HFFc6 (cell line): ENCODE measurements at regions not wholly inside any gene's neighbourhood (a gene's known extent, or its start where the extent isn't known, plus 50 kb on each side); places are given as distances from the start of the nearest gene placed in this dataset.

Experiments used
- DNase-seq: peaks from one replicate; pipeline ENCODE4 v3.0.0-alpha.2; 2018
- H3K27ac Mint-ChIP-seq: 2 replicates; pipeline ENCODE4 v1.8.0; 2020; ENCODE audit warnings: mild to moderate bottlenecking, mixed read lengths
- H3K27me3 Mint-ChIP-seq: 2 replicates; pipeline ENCODE4 v1.8.0; 2021; ENCODE audit warnings: mild to moderate bottlenecking, moderate library complexity, mixed read lengths; ENCODE audit not compliant: insufficient read depth
- H3K36me3 Mint-ChIP-seq: 2 replicates; pipeline ENCODE4 v1.8.0; 2021; ENCODE audit warnings: low read depth, mixed read lengths
- H3K4me1 Mint-ChIP-seq: 2 replicates; pipeline ENCODE4 v1.8.0; 2020; ENCODE audit warnings: low read depth, mixed read lengths
- H3K4me3 Mint-ChIP-seq: 2 replicates; pipeline ENCODE4 v1.8.0; 2020; ENCODE audit warnings: mild to moderate bottlenecking, moderate library complexity, mixed read lengths
- H3K9me3 Mint-ChIP-seq: 2 replicates; pipeline ENCODE4 v1.8.0; 2020; ENCODE audit warnings: mild to moderate bottlenecking, mixed read lengths
- TF ChIP-seq, protein P1 (sequence below): fragments of 200-600 bp; sonication (generic); IDR thresholded peaks from 2 replicates; pipeline ENCODE4 v1.5.0; 2021; ENCODE audit warnings: antibody characterized with exemption, mild to moderate bottlenecking

DNA sequence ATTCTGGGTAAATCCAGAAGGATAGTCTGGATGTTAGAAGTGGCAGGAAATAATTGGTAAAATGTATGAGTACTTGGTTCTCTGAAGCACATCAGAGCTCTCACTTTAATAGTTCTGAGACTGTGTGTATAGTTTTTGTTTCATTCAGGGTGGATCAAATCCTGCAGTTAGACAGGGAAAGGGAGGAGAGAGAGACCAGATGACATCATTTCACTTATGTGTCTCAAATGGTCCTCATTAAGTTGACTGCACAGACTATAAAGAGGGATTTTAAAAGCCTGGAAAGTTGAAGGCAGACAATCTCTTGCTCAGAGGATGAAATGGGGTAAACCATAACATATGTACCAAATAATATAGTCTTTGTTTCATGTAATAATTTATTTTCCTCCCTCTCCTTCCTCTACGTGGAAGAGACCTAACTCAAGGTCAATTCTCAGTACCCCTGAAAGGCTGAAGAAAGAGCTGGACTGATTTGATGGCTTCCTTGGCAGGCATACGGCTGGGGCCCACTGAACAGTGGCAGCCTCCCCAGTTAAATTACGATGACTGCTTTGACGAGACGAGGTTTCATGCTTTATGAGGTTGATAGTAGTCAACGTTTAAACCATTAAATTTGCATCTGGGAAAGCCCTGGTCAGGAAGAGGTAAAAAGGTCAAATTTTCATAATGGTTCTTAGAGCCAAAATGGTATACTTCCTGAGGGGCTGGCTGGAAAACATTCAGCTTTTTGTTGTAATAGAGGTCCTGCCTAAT is 395.1 kb upstream of the RPS23 start:
- TF ChIP-seq, protein P1, sequence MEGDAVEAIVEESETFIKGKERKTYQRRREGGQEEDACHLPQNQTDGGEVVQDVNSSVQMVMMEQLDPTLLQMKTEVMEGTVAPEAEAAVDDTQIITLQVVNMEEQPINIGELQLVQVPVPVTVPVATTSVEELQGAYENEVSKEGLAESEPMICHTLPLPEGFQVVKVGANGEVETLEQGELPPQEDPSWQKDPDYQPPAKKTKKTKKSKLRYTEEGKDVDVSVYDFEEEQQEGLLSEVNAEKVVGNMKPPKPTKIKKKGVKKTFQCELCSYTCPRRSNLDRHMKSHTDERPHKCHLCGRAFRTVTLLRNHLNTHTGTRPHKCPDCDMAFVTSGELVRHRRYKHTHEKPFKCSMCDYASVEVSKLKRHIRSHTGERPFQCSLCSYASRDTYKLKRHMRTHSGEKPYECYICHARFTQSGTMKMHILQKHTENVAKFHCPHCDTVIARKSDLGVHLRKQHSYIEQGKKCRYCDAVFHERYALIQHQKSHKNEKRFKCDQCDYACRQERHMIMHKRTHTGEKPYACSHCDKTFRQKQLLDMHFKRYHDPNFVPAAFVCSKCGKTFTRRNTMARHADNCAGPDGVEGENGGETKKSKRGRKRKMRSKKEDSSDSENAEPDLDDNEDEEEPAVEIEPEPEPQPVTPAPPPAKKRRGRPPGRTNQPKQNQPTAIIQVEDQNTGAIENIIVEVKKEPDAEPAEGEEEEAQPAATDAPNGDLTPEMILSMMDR = no peak
- Mint-ChIP-seq H3K4me1 (no peaks in the 10 kb centered on the region), H3K9me3 (no peaks in the 10 kb centered on the region), H3K27ac (no peak overlapping the region), H3K36me3 (no peaks in the 10 kb centered on the region), H3K4me3 (no peak overlapping the region), H3K27me3 (no peaks in the 10 kb centered on the region)
- DNase-seq = no peak

DNA sequence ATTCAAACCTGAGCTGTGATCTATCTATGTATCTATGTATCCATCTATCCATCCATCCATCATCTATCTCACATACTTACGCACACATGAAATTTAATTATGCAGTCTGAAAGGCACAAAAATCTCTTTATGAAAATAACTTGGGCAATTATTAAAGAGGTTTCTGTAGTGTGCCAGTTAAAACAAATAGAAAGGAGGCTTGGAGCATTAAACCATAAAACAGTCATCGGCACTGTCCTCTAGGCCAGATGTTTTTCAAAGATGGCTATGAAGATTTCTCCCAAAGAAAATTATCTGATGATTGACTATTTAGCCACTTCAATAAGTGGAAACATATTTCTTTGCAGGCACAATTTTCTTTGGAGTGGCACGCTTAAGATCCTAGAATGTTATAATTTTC is 392.5 kb upstream of the RPS23 start:
- Mint-ChIP-seq H3K9me3 (no peaks in the 10 kb centered on the region), H3K36me3 (no peaks in the 10 kb centered on the region), H3K27me3 (peaks cover 2% of the 10 kb centered on the region), H3K4me3 (no peak overlapping the region), H3K4me1 (no peaks in the 10 kb centered on the region), H3K27ac (no peak overlapping the region)
- no peak for DNase-seq
- TF ChIP-seq, protein P1 = no peak

DNA sequence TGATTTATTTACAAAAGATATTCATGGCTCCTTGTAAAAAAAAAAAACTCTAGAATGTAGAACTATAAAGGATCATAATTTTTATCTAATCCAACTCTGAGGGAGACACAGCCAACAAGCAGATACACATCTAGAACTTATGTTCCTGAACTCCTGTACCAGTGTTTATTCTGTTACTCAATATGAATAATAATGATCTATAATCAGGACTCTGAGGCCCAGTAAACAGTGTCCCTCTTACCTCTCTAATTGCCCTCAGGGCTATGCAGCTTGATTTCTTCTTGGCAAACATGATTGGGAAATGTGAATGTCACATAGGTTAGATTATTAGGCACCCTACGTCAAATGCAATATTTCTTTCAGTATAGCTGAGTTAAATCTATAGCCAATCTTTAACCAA is 391.6 kb upstream of the RPS23 start:
- no peaks in the 10 kb centered on the region for H3K9me3 Mint-ChIP-seq
- no peaks in the 10 kb centered on the region for H3K36me3 Mint-ChIP-seq

DNA sequence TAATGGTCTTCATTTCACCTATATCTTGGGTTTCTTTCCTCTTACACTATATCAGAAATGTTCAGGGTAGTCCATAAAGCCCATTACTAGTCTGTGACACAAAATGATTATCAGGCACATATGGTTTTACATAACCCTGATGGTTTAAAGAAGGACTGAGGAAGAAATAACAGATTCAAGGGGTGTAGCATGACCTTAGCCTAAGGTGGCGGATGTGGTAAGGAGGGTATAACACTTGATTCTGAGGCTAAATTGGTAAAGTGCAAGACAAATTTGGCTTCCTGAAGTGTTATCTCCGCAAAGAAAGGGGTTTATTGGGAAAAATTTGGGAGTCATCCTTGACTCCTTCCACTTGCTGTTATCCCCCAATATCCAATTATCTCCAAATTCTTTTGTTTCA is 388.2 kb upstream of the RPS23 start:
- TF ChIP-seq, protein P1 = no peak
- H3K9me3 Mint-ChIP-seq = no peaks in the 10 kb centered on the region
- H3K36me3 Mint-ChIP-seq = no peaks in the 10 kb centered on the region
- no peak overlapping the region for H3K27ac Mint-ChIP-seq
- H3K4me3 Mint-ChIP-seq = no peak overlapping the region
- H3K27me3 Mint-ChIP-seq = peaks cover 2% of the 10 kb centered on the region
- no peak for DNase-seq
- no peaks in the 10 kb centered on the region for H3K4me1 Mint-ChIP-seq

More for the DNA sequence above, 391.6 kb upstream of the RPS23 start:
- Mint-ChIP-seq H3K4me1 (no peaks in the 10 kb centered on the region), H3K27me3 (peaks cover 2% of the 10 kb centered on the region), H3K27ac (no peak overlapping the region), H3K4me3 (no peak overlapping the region)
- TF ChIP-seq, protein P1 = no peak
- DNase-seq = no peak

DNA sequence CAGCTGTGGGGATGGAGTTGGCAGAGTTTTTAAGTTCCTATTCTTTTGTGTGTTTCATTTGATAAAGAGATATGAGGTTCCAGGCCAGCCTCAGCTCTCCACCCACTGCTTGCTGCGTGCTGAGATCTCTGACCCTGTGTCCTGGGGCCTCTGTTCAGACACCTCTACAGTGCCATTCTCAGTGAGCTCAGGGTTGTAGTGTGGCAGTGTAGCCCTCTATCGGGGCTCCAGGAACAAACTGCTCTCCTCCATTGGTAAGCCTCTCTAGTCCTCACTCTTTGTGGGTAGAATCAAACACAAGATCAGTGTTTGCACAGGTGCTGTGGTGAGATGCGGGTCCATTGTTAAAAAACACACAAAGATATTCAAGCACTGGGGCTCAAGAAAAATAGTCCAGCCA is 386.6 kb upstream of the RPS23 start:
- peaks cover 3% of the 10 kb centered on the region for H3K27me3 Mint-ChIP-seq
- no peak overlapping the region for H3K4me3 Mint-ChIP-seq
- no peaks in the 10 kb centered on the region for H3K9me3 Mint-ChIP-seq
- no peak for DNase-seq
- H3K4me1 Mint-ChIP-seq = no peaks in the 10 kb centered on the region
- H3K27ac Mint-ChIP-seq = no peak overlapping the region
- TF ChIP-seq, protein P1 = no peak
- no peaks in the 10 kb centered on the region for H3K36me3 Mint-ChIP-seq
